ENCODE measurements at regions not wholly inside any gene's neighbourhood (a gene's known extent, or its start where the extent isn't known, plus 50 kb on each side); places are given as distances from the start of the nearest gene placed in this dataset.

- no peak for DNase-seq (ENCODE audit: low spot score)
Observed at GRCh38 chr1:88060750-88061491, 623.2 kb upstream of the PKN2 start.

- DNase-seq (ENCODE audit: low spot score) = peak; percentile 54
Observed at GRCh38 chr1:88061492-88062177, 622.4 kb upstream of the PKN2 start.

- DNase-seq (ENCODE audit: low spot score) = no peak
Observed at GRCh38 chr1:88062650-88063153, 621.4 kb upstream of the PKN2 start.

- DNase-seq (ENCODE audit: low spot score) = no peak
Observed at GRCh38 chr1:88063605-88064004, 620.5 kb upstream of the PKN2 start.

GRCh38 chr1:88068407-88068960, 615.6 kb upstream of the PKN2 start:
- no peak for DNase-seq (ENCODE audit: low spot score)

GRCh38 chr1:88070956-88071355, 613.1 kb upstream of the PKN2 start:
- no peak for DNase-seq (ENCODE audit: low spot score)

GRCh38 chr1:88074661-88075060, 609.4 kb upstream of the PKN2 start:
- DNase-seq (ENCODE audit: low spot score) = no peak

- DNase-seq (ENCODE audit: low spot score) = no peak
Observed at GRCh38 chr1:88075813-88076212, 608.3 kb upstream of the PKN2 start.

GRCh38 chr1:88079036-88079435, 605.0 kb upstream of the PKN2 start:
- no peak for DNase-seq (ENCODE audit: low spot score)

- DNase-seq (ENCODE audit: low spot score) = no peak
Observed at GRCh38 chr1:88080875-88081274, 603.2 kb upstream of the PKN2 start.

GRCh38 chr1:88088481-88088880, 595.6 kb upstream of the PKN2 start:
- no peak for DNase-seq (ENCODE audit: low spot score)

GRCh38 chr1:88089961-88090360, 594.1 kb upstream of the PKN2 start:
- no peak for DNase-seq (ENCODE audit: low spot score)

- no peak for DNase-seq (ENCODE audit: low spot score)
Observed at GRCh38 chr1:88098881-88099280, 585.2 kb upstream of the PKN2 start.

GRCh38 chr1:88101041-88101440, 583.0 kb upstream of the PKN2 start:
- no peak for DNase-seq (ENCODE audit: low spot score)

- no peak for DNase-seq (ENCODE audit: low spot score)
Observed at GRCh38 chr1:88104236-88104635, 579.8 kb upstream of the PKN2 start.

GRCh38 chr1:88104886-88105285, 579.2 kb upstream of the PKN2 start:
- DNase-seq (ENCODE audit: low spot score) = no peak

- DNase-seq (ENCODE audit: low spot score) = no peak
Observed at GRCh38 chr1:88111816-88112215, 572.3 kb upstream of the PKN2 start.

GRCh38 chr1:88117597-88117996, 566.5 kb upstream of the PKN2 start:
- DNase-seq (ENCODE audit: low spot score) = no peak

- DNase-seq (ENCODE audit: low spot score) = no peak
Observed at GRCh38 chr1:88118176-88118845, 565.8 kb upstream of the PKN2 start.

- no peak for DNase-seq (ENCODE audit: low spot score)
Observed at GRCh38 chr1:88124614-88125013, 559.5 kb upstream of the PKN2 start.

- no peak for DNase-seq (ENCODE audit: low spot score)
Observed at GRCh38 chr1:88126467-88126866, 557.6 kb upstream of the PKN2 start.

GRCh38 chr1:88133991-88134390, 550.1 kb upstream of the PKN2 start:
- no peak for DNase-seq (ENCODE audit: low spot score)
